ENCODE measurements at regions not wholly inside any gene's neighbourhood (a gene's known extent, or its start where the extent isn't known, plus 50 kb on each side); places are given as distances from the start of the nearest gene placed in this dataset.

- H3K27ac ChIP-seq (ENCODE audit: extremely low read depth, low read depth, low read length): no peak overlapping the region
- H3K9ac ChIP-seq (ENCODE audit: insufficient read depth in 1 of 2, low read depth in 2 of 2, low read length in 2 of 2): no peak overlapping the region
- POLR2A ChIA-PET: interaction anchor here (0.6 to 1.0 kb wide), 2 partner anchors 12 to 49 kb away, joined by 3 read pairs; no protein-coding TSS in a partner anchor
- H3K4me2 ChIP-seq (ENCODE audit: insufficient read depth, low read length): no peak overlapping the region
- H2AFZ ChIP-seq (ENCODE audit: low read depth, low read length): no peak overlapping the region
- H3K4me3 ChIP-seq: no peak overlapping the region
- no peaks in the 10 kb centered on the region for H3K9me3 ChIP-seq (replicated peaks; ENCODE audit: control insufficient read depth, insufficient read depth, low read depth, low read length)
- no peaks in the 10 kb centered on the region for H3K9me1 ChIP-seq (ENCODE audit: control insufficient read depth, insufficient read depth, low read length)
- no peaks in the 10 kb centered on the region for H3K36me3 ChIP-seq (ENCODE audit: control insufficient read depth, insufficient read depth, low read length)
- in situ Hi-C loops (cut with MboI): no loop called here
- FAIRE-seq: no peak
- 14% methylated on average over 4 of the region's 4 CpGs for WGBS (ENCODE audit: insufficient coverage, low coverage, missing lambda C conversion rate)
- no peaks in the 10 kb centered on the region for H3K79me2 ChIP-seq (ENCODE audit: control insufficient read depth, insufficient read depth, low read length)
- no peak for ATAC-seq
- CTCF ChIA-PET (ENCODE audit: low intra/inter-chr PET ratio): no interaction called here
- BruUV-seq (replicated peaks): no TSS peak
- no peak for DNase-seq (ENCODE audit: extremely low read depth in 1 of 4, low spot score in 3 of 4)
- H3K27me3 ChIP-seq (ENCODE audit: control insufficient read depth in 2 of 2, insufficient read depth in 2 of 2, low read length in 2 of 2): peaks cover 0 to 3% of the 10 kb centered on the region in 2 experiments; a peak in 2 of 5 replicates
- H4K20me1 ChIP-seq (replicated peaks; ENCODE audit: control insufficient read depth, insufficient read depth, low read length): no peaks in the 10 kb centered on the region
- H3K4me1 ChIP-seq (replicated peaks in 1 of 2; ENCODE audit: control insufficient read depth in 2 of 2, insufficient read depth in 2 of 2, low read length in 2 of 2): no peaks in the 10 kb centered on the region; a peak in 1 of 5 replicates
- intact Hi-C loops (cut with micrococcal nuclease): no loop called here
- TF ChIP-seq ERF (CRISPR knock-in tag; IDR thresholded peaks at IDR 0.05): no peak
- TF ChIP-seq CBFB (CRISPR knock-in tag; IDR thresholded peaks at IDR 0.05): no peak
- TF ChIP-seq, protein P1, sequence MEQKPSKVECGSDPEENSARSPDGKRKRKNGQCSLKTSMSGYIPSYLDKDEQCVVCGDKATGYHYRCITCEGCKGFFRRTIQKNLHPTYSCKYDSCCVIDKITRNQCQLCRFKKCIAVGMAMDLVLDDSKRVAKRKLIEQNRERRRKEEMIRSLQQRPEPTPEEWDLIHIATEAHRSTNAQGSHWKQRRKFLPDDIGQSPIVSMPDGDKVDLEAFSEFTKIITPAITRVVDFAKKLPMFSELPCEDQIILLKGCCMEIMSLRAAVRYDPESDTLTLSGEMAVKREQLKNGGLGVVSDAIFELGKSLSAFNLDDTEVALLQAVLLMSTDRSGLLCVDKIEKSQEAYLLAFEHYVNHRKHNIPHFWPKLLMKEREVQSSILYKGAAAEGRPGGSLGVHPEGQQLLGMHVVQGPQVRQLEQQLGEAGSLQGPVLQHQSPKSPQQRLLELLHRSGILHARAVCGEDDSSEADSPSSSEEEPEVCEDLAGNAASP (IDR thresholded peaks at IDR 0.05): no peak
- no peak for TF ChIP-seq ZNF232 (CRISPR knock-in tag; IDR thresholded peaks at IDR 0.05)
- no peak for TF ChIP-seq NCOA6 (IDR thresholded peaks at IDR 0.05)
- no peak for TF ChIP-seq PHF20 (IDR thresholded peaks at IDR 0.05; ENCODE audit: partially characterized antibody)
- no peak for TF ChIP-seq SRSF7 (optimal IDR thresholded peaks at IDR 0.05; ENCODE audit: low read depth, low read length)
- no peak for TF ChIP-seq MNT (conservative IDR thresholded peaks at IDR 0.05)
- no peak for TF ChIP-seq ARID2 (IDR thresholded peaks at IDR 0.05)
- TF ChIP-seq, protein P2, sequence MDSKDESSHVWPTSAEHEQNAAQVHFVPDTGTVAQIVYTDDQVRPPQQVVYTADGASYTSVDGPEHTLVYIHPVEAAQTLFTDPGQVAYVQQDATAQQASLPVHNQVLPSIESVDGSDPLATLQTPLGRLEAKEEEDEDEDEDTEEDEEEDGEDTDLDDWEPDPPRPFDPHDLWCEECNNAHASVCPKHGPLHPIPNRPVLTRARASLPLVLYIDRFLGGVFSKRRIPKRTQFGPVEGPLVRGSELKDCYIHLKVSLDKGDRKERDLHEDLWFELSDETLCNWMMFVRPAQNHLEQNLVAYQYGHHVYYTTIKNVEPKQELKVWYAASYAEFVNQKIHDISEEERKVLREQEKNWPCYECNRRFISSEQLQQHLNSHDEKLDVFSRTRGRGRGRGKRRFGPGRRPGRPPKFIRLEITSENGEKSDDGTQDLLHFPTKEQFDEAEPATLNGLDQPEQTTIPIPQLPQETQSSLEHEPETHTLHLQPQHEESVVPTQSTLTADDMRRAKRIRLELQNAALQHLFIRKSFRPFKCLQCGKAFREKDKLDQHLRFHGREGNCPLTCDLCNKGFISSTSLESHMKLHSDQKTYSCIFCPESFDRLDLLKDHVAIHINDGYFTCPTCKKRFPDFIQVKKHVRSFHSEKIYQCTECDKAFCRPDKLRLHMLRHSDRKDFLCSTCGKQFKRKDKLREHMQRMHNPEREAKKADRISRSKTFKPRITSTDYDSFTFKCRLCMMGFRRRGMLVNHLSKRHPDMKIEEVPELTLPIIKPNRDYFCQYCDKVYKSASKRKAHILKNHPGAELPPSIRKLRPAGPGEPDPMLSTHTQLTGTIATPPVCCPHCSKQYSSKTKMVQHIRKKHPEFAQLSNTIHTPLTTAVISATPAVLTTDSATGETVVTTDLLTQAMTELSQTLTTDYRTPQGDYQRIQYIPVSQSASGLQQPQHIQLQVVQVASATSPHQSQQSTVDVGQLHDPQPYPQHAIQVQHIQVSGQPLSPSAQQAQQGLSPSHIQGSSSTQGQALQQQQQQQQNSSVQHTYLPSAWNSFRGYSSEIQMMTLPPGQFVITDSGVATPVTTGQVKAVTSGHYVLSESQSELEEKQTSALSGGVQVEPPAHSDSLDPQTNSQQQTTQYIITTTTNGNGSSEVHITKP (IDR thresholded peaks at IDR 0.05; ENCODE audit: partially characterized antibody): no peak
- TF ChIP-seq SRSF9 (IDR thresholded peaks at IDR 0.05; ENCODE audit: borderline replicate concordance, low read depth, low read length): no peak
- no peak for TF ChIP-seq GATAD2A (IDR thresholded peaks at IDR 0.05)
- TF ChIP-seq, protein P3, sequence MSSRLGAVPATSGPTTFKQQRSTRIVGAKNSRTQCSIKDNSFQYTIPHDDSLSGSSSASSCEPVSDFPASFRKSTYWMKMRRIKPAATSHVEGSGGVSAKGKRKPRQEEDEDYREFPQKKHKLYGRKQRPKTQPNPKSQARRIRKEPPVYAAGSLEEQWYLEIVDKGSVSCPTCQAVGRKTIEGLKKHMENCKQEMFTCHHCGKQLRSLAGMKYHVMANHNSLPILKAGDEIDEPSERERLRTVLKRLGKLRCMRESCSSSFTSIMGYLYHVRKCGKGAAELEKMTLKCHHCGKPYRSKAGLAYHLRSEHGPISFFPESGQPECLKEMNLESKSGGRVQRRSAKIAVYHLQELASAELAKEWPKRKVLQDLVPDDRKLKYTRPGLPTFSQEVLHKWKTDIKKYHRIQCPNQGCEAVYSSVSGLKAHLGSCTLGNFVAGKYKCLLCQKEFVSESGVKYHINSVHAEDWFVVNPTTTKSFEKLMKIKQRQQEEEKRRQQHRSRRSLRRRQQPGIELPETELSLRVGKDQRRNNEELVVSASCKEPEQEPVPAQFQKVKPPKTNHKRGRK (tag; IDR thresholded peaks at IDR 0.05): no peak
- TF ChIP-seq DPF2 (IDR thresholded peaks at IDR 0.05): no peak
These were observed 116.9 kb upstream of the C3orf80 start for GRCh38 chr3:160108362-160108761.

Data from K562 (cell line).